Mucosa of descending colon (tissue), 3 donors: ENCODE measurements at regions not wholly inside any gene's neighbourhood (a gene's known extent, or its start where the extent isn't known, plus 50 kb on each side); places are given as distances from the start of the nearest gene placed in this dataset.

Source experiments
- ATAC-seq: fragments of 200-7000 bp; cut with Tn5 transposase; one replicate; pipeline ENCODE4 v1.9.1; 2020; ENCODE audit warnings: mild to moderate bottlenecking, moderate library complexity
- DNase-seq, 3 donors: peaks; one replicate each; pipeline ENCODE4 v3.0.0-alpha.2; 2020
- H3K36me3 ChIP-seq: fragments of 200-600 bp; one replicate; pipeline ENCODE4 v1.8.0; 2021; ENCODE audit warnings: low read depth, mild to moderate bottlenecking
- H3K4me1 ChIP-seq: fragments of 200-600 bp; one replicate; pipeline ENCODE4 v1.8.0; 2021; ENCODE audit warnings: low read depth, mild to moderate bottlenecking
- H3K4me3 ChIP-seq: fragments of 200-600 bp; one replicate; pipeline ENCODE4 v1.8.0; 2021; ENCODE audit warnings: mild to moderate bottlenecking
- H3K9me3 ChIP-seq: fragments of 200-600 bp; one replicate; pipeline ENCODE4 v1.8.0; 2021; ENCODE audit warnings: mild to moderate bottlenecking
- CTCF ChIP-seq: fragments of 200-600 bp; IDR thresholded peaks from one replicate; pipeline ENCODE4 v1.8.0; 2022; ENCODE audit warnings: antibody characterized with exemption, mild to moderate bottlenecking
- intact Hi-C, 2 donors: fragments of 100-400 bp; cut with DNase I in 1 of 2; cut with micrococcal nuclease in 1 of 2; formaldehyde crosslinking; loops; one replicate each; pipeline versions ENCODE4 v1.11.0 to v1.11.1; 2022; cut with DNase I, micrococcal nuclease
- donor health status: DM: no; HTN: no; CAD: no; lungs with moderate emphysema.
- donor health status: DM: no; HTN: no; CAD: no.
- donor health status: DM: no; HTN: yes; CAD: no.

- intact Hi-C loops: no loop called here
- no peak overlapping the region for H3K4me3 ChIP-seq
- TF ChIP-seq CTCF: no peak
- no peaks in the 10 kb centered on the region for H3K9me3 ChIP-seq
- ATAC-seq (no peak), DNase-seq (no peak)
- H3K36me3 ChIP-seq: no peaks in the 10 kb centered on the region
- no peaks in the 10 kb centered on the region for H3K4me1 ChIP-seq
Measured at GRCh38 chrX:7218321-7219152, 70.6 kb upstream of the PUDP start.

GRCh38 chrX:7216981-7217587, 69.1 kb upstream of the PUDP start:
- no peak overlapping the region for H3K4me3 ChIP-seq
- no peaks in the 10 kb centered on the region for H3K36me3 ChIP-seq
- H3K4me1 ChIP-seq: no peaks in the 10 kb centered on the region
- DNase-seq (no peak), ATAC-seq (no peak)
- no peak for TF ChIP-seq CTCF
- H3K9me3 ChIP-seq: no peaks in the 10 kb centered on the region
- intact Hi-C loops: no loop called here

GRCh38 chrX:7215842-7216241, 67.9 kb upstream of the PUDP start:
- DNase-seq: no peak
- no peaks in the 10 kb centered on the region for H3K9me3 ChIP-seq
- no peaks in the 10 kb centered on the region for H3K4me1 ChIP-seq
- no peak for TF ChIP-seq CTCF
- no peak overlapping the region for H3K4me3 ChIP-seq
- intact Hi-C loops: no loop called here
- no peaks in the 10 kb centered on the region for H3K36me3 ChIP-seq
- ATAC-seq: no peak

- H3K4me3 ChIP-seq: no peak overlapping the region
- ATAC-seq (no peak), DNase-seq (no peak)
- no peak for TF ChIP-seq CTCF
- no peaks in the 10 kb centered on the region for H3K36me3 ChIP-seq
- no peaks in the 10 kb centered on the region for H3K4me1 ChIP-seq
- intact Hi-C loops: no loop called here
- no peaks in the 10 kb centered on the region for H3K9me3 ChIP-seq
Measured at GRCh38 chrX:7214251-7214650, 66.3 kb upstream of the PUDP start.

GRCh38 chrX:7205037-7205577, 57.2 kb upstream of the PUDP start:
- TF ChIP-seq CTCF: no peak
- DNase-seq: no peak
- H3K4me1 ChIP-seq: no peaks in the 10 kb centered on the region
- no peak overlapping the region for H3K4me3 ChIP-seq
- no peaks in the 10 kb centered on the region for H3K36me3 ChIP-seq
- no peaks in the 10 kb centered on the region for H3K9me3 ChIP-seq
- ATAC-seq: no peak
- intact Hi-C loops: no loop called here
